Lower lobe of right lung (tissue), 2 donors: ENCODE measurements at regions not wholly inside any gene's neighbourhood (a gene's known extent, or its start where the extent isn't known, plus 50 kb on each side); places are given as distances from the start of the nearest gene placed in this dataset.
A peak's percentile ranks its signal among the peaks of the same experiment; 100 is the strongest.

Source experiments
- ATAC-seq, 2 donors: fragments of 200-7000 bp; cut with Tn5 transposase; one replicate each; pipeline ENCODE4 v1.9.1; 2020 to 2022; ENCODE audit warnings: mild to moderate bottlenecking in 2 of 2, moderate library complexity in 2 of 2
- DNase-seq: peaks from one replicate; pipeline ENCODE4 v3.0.0-alpha.2; 2020
- H3K27ac ChIP-seq: fragments of 200-600 bp; one replicate; pipeline ENCODE4 v1.8.0; 2022
- H3K27me3 ChIP-seq: fragments of 200-600 bp; one replicate; pipeline ENCODE4 v1.8.0; 2022; ENCODE audit warnings: low read depth
- H3K36me3 ChIP-seq: fragments of 200-600 bp; one replicate; pipeline ENCODE4 v1.8.0; 2022; ENCODE audit warnings: mild to moderate bottlenecking
- H3K4me1 ChIP-seq: fragments of 200-600 bp; one replicate; pipeline ENCODE4 v1.8.0; 2022
- H3K4me3 ChIP-seq: fragments of 200-600 bp; one replicate; pipeline ENCODE4 v1.8.0; 2022; ENCODE audit warnings: mild to moderate bottlenecking
- H3K9me3 ChIP-seq: fragments of 200-600 bp; one replicate; pipeline ENCODE4 v1.8.0; 2022
- intact Hi-C: fragments of 100-400 bp; cut with DNase I; formaldehyde crosslinking; loops from one replicate; pipeline ENCODE4 v1.11.0; 2022
- TF ChIP-seq, protein P1 (sequence below): fragments of 200-600 bp; IDR thresholded peaks from one replicate; pipeline ENCODE4 v1.8.0; 2022; ENCODE audit warnings: antibody characterized with exemption, mild to moderate bottlenecking
- donor health status: DM: no; HTN: yes; CAD: no; lungs with severe emphysema.

DNA sequence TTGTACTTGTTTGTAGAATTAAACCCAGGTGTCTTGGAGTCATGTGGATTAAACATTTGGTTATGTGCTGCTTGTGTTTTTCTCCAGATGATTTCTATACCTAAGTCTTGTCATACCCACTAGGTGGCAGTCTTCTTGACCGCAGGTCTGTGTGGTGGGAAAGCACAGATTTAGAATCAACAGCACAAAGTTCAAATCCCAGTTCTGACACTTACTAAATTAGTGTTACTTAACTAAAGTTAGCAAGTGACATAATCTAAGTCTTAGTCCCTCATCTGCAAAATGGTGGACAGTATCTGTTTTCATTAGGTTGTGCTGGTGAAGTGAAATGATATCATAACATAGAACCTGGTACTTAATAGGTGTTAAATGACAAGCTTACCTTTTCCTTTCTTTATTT is 151.0 kb upstream of the ARHGAP5 start:
- no peak for DNase-seq
- intact Hi-C loops = no loop called here
- Histone ChIP-seq H3K4me3 (no peak overlapping the region), H3K27me3 (no peaks in the 10 kb centered on the region), H3K36me3 (no peaks in the 10 kb centered on the region), H3K9me3 (no peaks in the 10 kb centered on the region), H3K27ac (peak overlapping the region; percentile 39), H3K4me1 (peaks cover 15% of the 10 kb centered on the region)
- TF ChIP-seq, protein P1, sequence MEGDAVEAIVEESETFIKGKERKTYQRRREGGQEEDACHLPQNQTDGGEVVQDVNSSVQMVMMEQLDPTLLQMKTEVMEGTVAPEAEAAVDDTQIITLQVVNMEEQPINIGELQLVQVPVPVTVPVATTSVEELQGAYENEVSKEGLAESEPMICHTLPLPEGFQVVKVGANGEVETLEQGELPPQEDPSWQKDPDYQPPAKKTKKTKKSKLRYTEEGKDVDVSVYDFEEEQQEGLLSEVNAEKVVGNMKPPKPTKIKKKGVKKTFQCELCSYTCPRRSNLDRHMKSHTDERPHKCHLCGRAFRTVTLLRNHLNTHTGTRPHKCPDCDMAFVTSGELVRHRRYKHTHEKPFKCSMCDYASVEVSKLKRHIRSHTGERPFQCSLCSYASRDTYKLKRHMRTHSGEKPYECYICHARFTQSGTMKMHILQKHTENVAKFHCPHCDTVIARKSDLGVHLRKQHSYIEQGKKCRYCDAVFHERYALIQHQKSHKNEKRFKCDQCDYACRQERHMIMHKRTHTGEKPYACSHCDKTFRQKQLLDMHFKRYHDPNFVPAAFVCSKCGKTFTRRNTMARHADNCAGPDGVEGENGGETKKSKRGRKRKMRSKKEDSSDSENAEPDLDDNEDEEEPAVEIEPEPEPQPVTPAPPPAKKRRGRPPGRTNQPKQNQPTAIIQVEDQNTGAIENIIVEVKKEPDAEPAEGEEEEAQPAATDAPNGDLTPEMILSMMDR = peak; percentile 53
- ATAC-seq = peak; percentile 55 to 67

DNA sequence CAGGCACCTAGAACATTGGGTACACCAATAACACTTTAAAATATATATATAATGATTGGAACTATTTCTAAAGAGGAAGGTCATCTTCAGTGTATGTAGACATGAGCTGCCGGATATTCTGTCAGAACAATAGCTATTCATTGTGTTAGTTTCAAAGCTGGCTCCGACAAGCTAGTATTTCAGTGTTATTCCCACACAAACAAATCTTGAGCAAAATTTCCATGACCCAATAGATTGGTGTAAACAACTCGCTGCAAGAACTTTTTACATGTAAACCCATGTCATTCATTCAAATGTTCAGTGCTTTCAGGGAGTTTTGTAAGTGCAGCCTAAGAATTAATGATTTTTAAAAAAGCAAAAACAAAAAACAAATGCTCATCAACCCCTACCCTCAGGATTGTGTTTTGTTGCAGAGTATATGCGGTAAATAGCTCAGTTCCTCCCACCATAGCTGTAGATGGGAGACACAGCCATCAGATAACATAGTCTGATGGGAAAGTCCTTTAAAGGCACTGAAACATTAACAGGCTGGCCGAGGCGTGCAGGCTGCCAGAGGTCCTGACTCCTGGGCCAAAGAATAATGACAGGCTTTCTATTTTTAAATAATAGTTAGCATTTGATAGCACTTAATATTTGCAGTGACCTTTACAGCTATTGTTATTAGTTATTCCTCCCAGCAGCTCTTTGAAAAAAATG is 150.3 kb upstream of the ARHGAP5 start:
- Histone ChIP-seq H3K4me3 (no peak overlapping the region), H3K9me3 (no peaks in the 10 kb centered on the region), H3K4me1 (peaks cover 15% of the 10 kb centered on the region), H3K36me3 (no peaks in the 10 kb centered on the region), H3K27me3 (no peaks in the 10 kb centered on the region), H3K27ac (peak overlapping the region; percentile 65)
- intact Hi-C loops = no loop called here
- DNase-seq = no peak
- peak; percentile 7 to 25 for ATAC-seq
- TF ChIP-seq, protein P1 = no peak

DNA sequence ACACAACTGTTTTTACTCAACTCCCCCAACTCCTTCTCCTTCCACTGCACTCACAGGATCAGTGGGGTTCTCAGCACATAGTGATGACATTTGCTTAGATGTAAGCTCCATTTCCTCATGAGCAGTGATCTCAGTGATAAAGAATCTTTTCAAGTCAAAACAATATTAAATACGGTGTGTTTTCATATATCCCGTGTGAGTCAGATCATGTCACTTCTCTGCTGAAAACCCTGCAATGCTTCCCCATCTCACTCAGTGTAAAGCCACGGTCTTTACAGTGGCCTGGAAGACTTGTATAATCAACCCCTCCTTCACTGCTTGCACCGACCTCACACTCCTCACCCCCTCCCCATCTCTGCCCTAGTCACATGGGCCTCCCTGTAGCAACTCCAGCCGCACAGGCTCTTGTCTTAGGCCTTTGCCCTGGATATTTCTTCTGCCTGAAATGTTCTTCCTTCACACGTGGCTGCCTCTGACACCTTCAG is 149.7 kb upstream of the ARHGAP5 start:
- DNase-seq (no peak), ATAC-seq (peak; percentile 35 to 36)
- H3K27ac ChIP-seq = peak overlapping the region; percentile 65
- no peaks in the 10 kb centered on the region for H3K9me3 ChIP-seq
- H3K27me3 ChIP-seq = no peaks in the 10 kb centered on the region
- TF ChIP-seq, protein P1 = no peak
- peaks cover 15% of the 10 kb centered on the region for H3K4me1 ChIP-seq
- H3K36me3 ChIP-seq = no peaks in the 10 kb centered on the region
- intact Hi-C loops = no loop called here
- H3K4me3 ChIP-seq = no peak overlapping the region

DNA sequence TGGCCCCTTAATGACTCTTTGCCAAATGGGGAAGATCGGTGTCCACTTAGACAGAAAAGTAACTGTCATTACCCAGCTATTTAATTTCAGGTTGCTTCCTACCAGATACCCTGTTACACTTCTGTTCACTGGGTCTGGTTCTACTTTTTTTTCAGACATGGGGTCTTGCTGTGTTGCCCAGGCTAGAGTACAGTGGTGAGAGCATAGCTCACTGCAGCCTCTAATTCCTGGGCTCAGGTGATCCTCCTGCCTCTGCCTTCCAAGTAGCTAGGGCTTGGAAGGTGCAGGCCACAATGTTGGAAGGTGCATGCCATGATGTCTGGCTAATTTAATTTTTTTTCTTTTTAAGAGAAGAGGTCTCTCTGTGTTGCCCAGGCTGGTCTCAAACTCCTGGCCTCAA is 147.0 kb upstream of the ARHGAP5 start:
- DNase-seq = no peak
- Histone ChIP-seq H3K9me3 (no peaks in the 10 kb centered on the region), H3K4me3 (no peak overlapping the region), H3K27ac (no peak overlapping the region), H3K4me1 (peaks cover 15% of the 10 kb centered on the region), H3K36me3 (no peaks in the 10 kb centered on the region), H3K27me3 (no peaks in the 10 kb centered on the region)
- intact Hi-C loops = loop anchor here (10.0 kb wide), 1 partner anchor 325 kb away; no protein-coding TSS in a partner anchor
- TF ChIP-seq, protein P1 = no peak
- ATAC-seq = no peak

DNA sequence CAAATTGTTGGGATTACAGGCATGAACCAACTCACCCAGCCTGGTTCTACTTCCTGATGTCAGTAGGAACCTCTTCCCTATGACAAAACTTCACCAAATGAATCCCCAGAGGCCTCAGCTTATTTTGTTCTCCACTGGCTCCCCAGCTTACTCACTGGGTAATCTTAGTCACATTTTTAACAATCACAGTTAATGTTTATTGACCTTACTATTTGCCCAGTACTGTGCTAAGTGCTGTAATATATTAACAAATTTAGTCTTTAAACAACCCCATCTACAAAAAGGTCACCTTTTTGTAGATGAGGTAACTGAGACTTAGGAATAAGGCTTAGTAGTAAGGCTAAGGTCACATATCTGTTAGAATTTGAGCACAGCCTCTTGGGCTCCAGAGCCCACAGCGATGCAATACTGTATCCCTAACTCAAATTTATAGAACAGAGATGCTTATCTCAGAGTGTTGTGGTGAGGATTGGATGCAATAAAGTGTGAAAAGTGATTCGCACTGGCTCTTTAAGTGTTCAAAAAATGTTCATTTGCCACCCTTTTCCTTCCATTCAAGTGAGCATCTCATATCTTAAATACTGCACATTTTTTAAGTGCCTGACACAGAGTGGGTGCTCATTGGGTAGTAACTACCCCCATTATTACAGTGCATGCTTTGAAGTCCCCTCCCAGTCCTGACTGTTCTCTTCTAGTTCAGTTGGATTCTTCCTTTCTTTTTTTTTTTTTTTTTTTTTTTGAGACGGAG is 146.4 kb upstream of the ARHGAP5 start:
- Histone ChIP-seq H3K36me3 (no peaks in the 10 kb centered on the region), H3K9me3 (no peaks in the 10 kb centered on the region), H3K4me3 (no peak overlapping the region), H3K27me3 (no peaks in the 10 kb centered on the region), H3K4me1 (peaks cover 15% of the 10 kb centered on the region), H3K27ac (no peak overlapping the region)
- TF ChIP-seq, protein P1 = no peak
- no peak for DNase-seq
- ATAC-seq = no peak
- intact Hi-C loops = loop anchor here (10.0 kb wide), 1 partner anchor 324 kb away; no protein-coding TSS in a partner anchor
